Spleen (tissue), 11 donors: ENCODE measurements at regions not wholly inside any gene's neighbourhood (a gene's known extent, or its start where the extent isn't known, plus 50 kb on each side); places are given as distances from the start of the nearest gene placed in this dataset.

Source experiments
- DNase-seq: peaks from one replicate; pipeline ENCODE4 v3.0.0-alpha.2; 2020
- H3K27ac ChIP-seq, 8 donors: fragments of 200-600 bp; sonication (generic) in 7 of 8; 1 replicate in 4 of 8; 2 replicates in 4 of 8; pipeline versions ENCODE4 v1.5.0 to v1.8.0; 2016 to 2021; ENCODE audit warnings: inconsistent platforms in 4 of 8, mild to moderate bottlenecking in 4 of 8, moderate library complexity in 1 of 8
- H3K27me3 ChIP-seq, 7 donors: fragments of 200-600 bp; sonication (generic) in 6 of 7; replicated peaks in 1 of 7; 1 replicate in 4 of 7; 2 replicates in 3 of 7; pipeline versions ENCODE4 v1.5.0 to v1.8.0; 2016 to 2021; ENCODE audit warnings: inconsistent platforms in 3 of 7, mild to moderate bottlenecking in 1 of 7
- H3K36me3 ChIP-seq, 6 donors: fragments of 200-600 bp; sonication (generic) in 5 of 6; 1 replicate in 4 of 6; 2 replicates in 2 of 6; pipeline versions ENCODE4 v1.5.0 to v1.8.0; 2016 to 2021; ENCODE audit warnings: inconsistent platforms in 2 of 6
- H3K4me1 ChIP-seq, 6 donors: fragments of 200-600 bp; sonication (generic) in 5 of 6; 1 replicate in 3 of 6; 2 replicates in 3 of 6; pipeline versions ENCODE4 v1.5.0 to v1.8.0; 2016 to 2021; ENCODE audit warnings: inconsistent platforms in 3 of 6
- H3K4me3 ChIP-seq, 8 donors: fragments of 200-600 bp; sonication (generic) in 7 of 8; 1 replicate in 4 of 8; 2 replicates in 4 of 8; pipeline versions ENCODE4 v1.5.0 to v1.8.0; 2016 to 2021; ENCODE audit warnings: inconsistent platforms in 4 of 8, mild to moderate bottlenecking in 4 of 8, moderate library complexity in 2 of 8
- H3K9me3 ChIP-seq, 8 donors: fragments of 200-600 bp; sonication (generic) in 7 of 8; 1 replicate in 4 of 8; 2 replicates in 4 of 8; pipeline versions ENCODE4 v1.5.0 to v1.8.0; 2016 to 2021; ENCODE audit warnings: inconsistent platforms in 4 of 8
- CTCF ChIP-seq, 11 experiments: fragments of 200-600 bp in 7 of 11; fragments of 450-650 bp in 4 of 11; sonication (generic) in 4 of 11; IDR thresholded peaks in 8 of 11; conservative IDR thresholded peaks in 3 of 11; 1 replicate in 7 of 11; 2 replicates in 4 of 11; pipeline versions ENCODE4 v1.4.0 to v1.8.0; 2016 to 2021; ENCODE audit warnings: antibody characterized with exemption in 11 of 11, inconsistent platforms in 4 of 11, mild to moderate bottlenecking in 1 of 11
- POLR2A ChIP-seq, 3 donors: fragments of 450-650 bp; IDR thresholded peaks; one replicate each; pipeline ENCODE4 v1.5.1; 2017; ENCODE audit warnings: antibody characterized with exemption in 3 of 3, mild to moderate bottlenecking in 1 of 3
- POLR2AphosphoS5 ChIP-seq, 3 donors: sonication (generic); formaldehyde crosslinking; IDR thresholded peaks; one replicate each; pipeline ENCODE4 v1.5.1; 2017; ENCODE audit warnings: antibody characterized with exemption in 3 of 3
- WGBS, 5 donors: extraction: QIAGEN DNeasy Blood & Tissue Kit in 3 of 5; methylation state at CpG; one replicate each; pipeline versions ENCODE4 v1.1.5 to v1.1.7; 2013 to 2018; 5-methylcytosine and 5-hydroxymethylcytosine counted together
- intact Hi-C: fragments of 100-400 bp; cut with DNase I; formaldehyde crosslinking; loops from one replicate; pipeline ENCODE4 v1.15.0; 2023; ENCODE audit warnings: low total_unique reads
- donor health status: healthy with polysubstance abuse.
- donor health status: DM: no; HTN: no; CAD: no; lungs with moderate emphysema.
- donor health status: DM: no; HTN: no; CAD: no.
- donor health status: Bipolar disorder and iron deficiency.
- donor health status: healthy.
- donor health status: DM: no; HTN: no; CAD: no.
- donor health status: DM: yes; HTN: yes; CAD: no.

- TF ChIP-seq CTCF (IDR thresholded peaks at IDR 0.05 in 8 of 11, conservative IDR thresholded peaks at IDR 0.05 in 3 of 11) = no peak
- no peak for TF ChIP-seq POLR2AphosphoS5 (IDR thresholded peaks at IDR 0.05)
- no peak for TF ChIP-seq POLR2A (IDR thresholded peaks at IDR 0.05)
- intact Hi-C loops = no loop called here
- peaks cover 0 to 5% (median 0%) of the 10 kb centered on the region in 8 donors for H3K9me3 ChIP-seq
- peak overlapping the region in 4 of 8 donors; percentile 34 to 41 (median 39) for H3K27ac ChIP-seq
- WGBS, 5 donors = 63 to 83% (median 75%) methylated on average over 3 of the region's 3 CpGs
- H3K4me3 ChIP-seq = no peak overlapping the region
- H3K27me3 ChIP-seq = no peaks in the 10 kb centered on the region
- H3K4me1 ChIP-seq = peaks cover 0 to 5% (median 0%) of the 10 kb centered on the region in 6 donors
- no peak for DNase-seq
- H3K36me3 ChIP-seq = no peaks in the 10 kb centered on the region
Observed at GRCh38 chr6:132084811-132085509, 133.8 kb upstream of the CCN2 start.

GRCh38 chr6:132082421-132082820 lies 131.2 kb upstream of the CCN2 start:
- 72 to 90% (median 79%) methylated on average over 2 of the region's 2 CpGs for WGBS, 5 donors
- DNase-seq = no peak
- Histone ChIP-seq H3K36me3 (no peaks in the 10 kb centered on the region), H3K4me3 (no peak overlapping the region), H3K27me3 (no peaks in the 10 kb centered on the region), H3K27ac (no peak overlapping the region), H3K4me1 (peaks cover 0 to 5% (median 0%) of the 10 kb centered on the region in 6 donors), H3K9me3 (no peaks in the 10 kb centered on the region)
- intact Hi-C loops = no loop called here
- TF ChIP-seq POLR2AphosphoS5 (IDR thresholded peaks at IDR 0.05) (no peak), CTCF (IDR thresholded peaks at IDR 0.05 in 8 of 11, conservative IDR thresholded peaks at IDR 0.05 in 3 of 11) (no peak), POLR2A (IDR thresholded peaks at IDR 0.05) (no peak)

- Histone ChIP-seq H3K27ac (no peak overlapping the region), H3K4me3 (no peak overlapping the region), H3K4me1 (peaks cover 0 to 5% (median 0%) of the 10 kb centered on the region in 6 donors), H3K9me3 (no peaks in the 10 kb centered on the region), H3K36me3 (no peaks in the 10 kb centered on the region), H3K27me3 (no peaks in the 10 kb centered on the region)
- intact Hi-C loops = no loop called here
- WGBS, 5 donors = 58 to 77% (median 65%) methylated on average over 1 of the region's 1 CpG
- DNase-seq = no peak
- TF ChIP-seq POLR2AphosphoS5 (IDR thresholded peaks at IDR 0.05) = no peak
- TF ChIP-seq POLR2A (IDR thresholded peaks at IDR 0.05) = no peak
- no peak for TF ChIP-seq CTCF (IDR thresholded peaks at IDR 0.05 in 8 of 11, conservative IDR thresholded peaks at IDR 0.05 in 3 of 11)
Observed at GRCh38 chr6:132081338-132081737, 130.2 kb upstream of the CCN2 start.

GRCh38 chr6:132079286-132079685 lies 128.1 kb upstream of the CCN2 start:
- intact Hi-C loops = no loop called here
- H3K27me3 ChIP-seq = no peaks in the 10 kb centered on the region
- no peak overlapping the region for H3K27ac ChIP-seq
- TF ChIP-seq POLR2A (IDR thresholded peaks at IDR 0.05) (no peak), CTCF (IDR thresholded peaks at IDR 0.05 in 8 of 11, conservative IDR thresholded peaks at IDR 0.05 in 3 of 11) (no peak)
- H3K36me3 ChIP-seq = no peaks in the 10 kb centered on the region
- H3K4me1 ChIP-seq = no peaks in the 10 kb centered on the region
- no peaks in the 10 kb centered on the region for H3K9me3 ChIP-seq
- no peak for DNase-seq
- WGBS, 5 donors = 91 to 99% (median 95%) methylated on average over 5 of the region's 5 CpGs
- no peak overlapping the region for H3K4me3 ChIP-seq
